Calu3 (cell line): ENCODE measurements at regions not wholly inside any gene's neighbourhood (a gene's known extent, or its start where the extent isn't known, plus 50 kb on each side); places are given as distances from the start of the nearest gene placed in this dataset.

Experiments
- BruUV-seq: library from RNA; stranded (reverse); fragments of 400-500 nt; replicated peaks from 2 replicates; lab custom pipeline; 2021; lab: Mats Ljungman, UMichigan
- CTCF ChIA-PET: fragments of 300-600 bp; sonication (Branson Sonifier 250); formaldehyde crosslinking; loops from one replicate; lab custom pipeline; 2022; ENCODE audit warnings: antibody characterized with exemption; lab: Charles Lee
- DNase-seq: peaks from one replicate; pipeline ENCODE4 v3.0.0; 2022
- H3K27ac Mint-ChIP-seq: one replicate; pipeline ENCODE4 v1.8.0; 2022; ENCODE audit warnings: mixed read lengths; ENCODE audit not compliant: unreplicated experiment
- H3K27me3 Mint-ChIP-seq: one replicate; pipeline ENCODE4 v1.8.0; 2022; ENCODE audit warnings: mixed read lengths; ENCODE audit not compliant: unreplicated experiment
- H3K36me3 Mint-ChIP-seq: one replicate; pipeline ENCODE4 v1.8.0; 2022; ENCODE audit warnings: mild to moderate bottlenecking, moderate library complexity, mixed read lengths; ENCODE audit not compliant: insufficient read depth, unreplicated experiment
- H3K4me1 Mint-ChIP-seq: one replicate; pipeline ENCODE4 v1.8.0; 2022; ENCODE audit warnings: mild to moderate bottlenecking, low read depth, mixed read lengths; ENCODE audit not compliant: unreplicated experiment
- H3K4me3 Mint-ChIP-seq: one replicate; pipeline ENCODE4 v1.8.0; 2022; ENCODE audit warnings: mild to moderate bottlenecking, low read depth, moderate library complexity, mixed read lengths; ENCODE audit not compliant: unreplicated experiment
- H3K9me3 Mint-ChIP-seq: one replicate; pipeline ENCODE4 v1.8.0; 2022; ENCODE audit warnings: low read depth, mixed read lengths; ENCODE audit not compliant: unreplicated experiment
- intact Hi-C: fragments of 100-400 bp; cut with micrococcal nuclease; formaldehyde crosslinking; loops from one replicate; pipeline ENCODE4 v1.10.0; 2022; ENCODE audit not compliant: unreplicated experiment
- TF ChIP-seq, protein P1 (sequence below): fragments of 200-600 bp; IDR thresholded peaks from one replicate; pipeline ENCODE4 v1.8.0; 2022; ENCODE audit warnings: antibody characterized with exemption; ENCODE audit not compliant: unreplicated experiment

DNA sequence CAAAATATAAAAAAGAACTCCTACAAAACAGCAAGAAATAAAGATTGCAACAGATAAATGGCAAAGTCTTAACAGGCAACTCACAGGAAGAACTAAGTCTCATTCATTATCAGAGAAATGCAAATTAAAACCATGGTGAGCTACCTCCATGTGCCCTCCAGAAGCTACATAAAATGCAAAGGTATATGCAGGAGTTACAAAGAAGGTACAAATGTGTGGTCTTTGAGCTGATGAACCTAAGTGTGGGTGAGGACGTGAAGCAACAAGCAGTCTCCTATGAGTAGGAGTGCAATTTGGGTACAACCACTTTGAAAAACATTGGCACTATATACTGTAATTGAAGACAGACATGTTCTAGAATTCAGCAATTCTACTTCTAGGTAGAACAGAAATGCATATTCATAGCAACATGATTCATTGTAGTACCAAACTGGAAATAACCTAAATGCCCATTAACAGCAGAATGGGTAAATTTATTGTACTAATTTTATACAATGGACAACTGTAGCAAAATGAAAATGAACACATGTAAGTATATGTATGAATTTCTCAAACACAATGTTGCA lies 61.6 kb upstream of the KCNMA1 start:
- BruUV-seq = no TSS peak
- H3K4me1 Mint-ChIP-seq = peaks cover 8% of the 10 kb centered on the region
- intact Hi-C loops = no loop called here
- no peaks in the 10 kb centered on the region for H3K27me3 Mint-ChIP-seq
- no peak overlapping the region for H3K4me3 Mint-ChIP-seq
- TF ChIP-seq, protein P1, sequence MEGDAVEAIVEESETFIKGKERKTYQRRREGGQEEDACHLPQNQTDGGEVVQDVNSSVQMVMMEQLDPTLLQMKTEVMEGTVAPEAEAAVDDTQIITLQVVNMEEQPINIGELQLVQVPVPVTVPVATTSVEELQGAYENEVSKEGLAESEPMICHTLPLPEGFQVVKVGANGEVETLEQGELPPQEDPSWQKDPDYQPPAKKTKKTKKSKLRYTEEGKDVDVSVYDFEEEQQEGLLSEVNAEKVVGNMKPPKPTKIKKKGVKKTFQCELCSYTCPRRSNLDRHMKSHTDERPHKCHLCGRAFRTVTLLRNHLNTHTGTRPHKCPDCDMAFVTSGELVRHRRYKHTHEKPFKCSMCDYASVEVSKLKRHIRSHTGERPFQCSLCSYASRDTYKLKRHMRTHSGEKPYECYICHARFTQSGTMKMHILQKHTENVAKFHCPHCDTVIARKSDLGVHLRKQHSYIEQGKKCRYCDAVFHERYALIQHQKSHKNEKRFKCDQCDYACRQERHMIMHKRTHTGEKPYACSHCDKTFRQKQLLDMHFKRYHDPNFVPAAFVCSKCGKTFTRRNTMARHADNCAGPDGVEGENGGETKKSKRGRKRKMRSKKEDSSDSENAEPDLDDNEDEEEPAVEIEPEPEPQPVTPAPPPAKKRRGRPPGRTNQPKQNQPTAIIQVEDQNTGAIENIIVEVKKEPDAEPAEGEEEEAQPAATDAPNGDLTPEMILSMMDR = no peak
- no peak for DNase-seq
- H3K27ac Mint-ChIP-seq = no peak overlapping the region
- no peaks in the 10 kb centered on the region for H3K9me3 Mint-ChIP-seq
- H3K36me3 Mint-ChIP-seq = no peaks in the 10 kb centered on the region
- CTCF ChIA-PET = interaction anchor here (0.7 kb wide), 1 partner anchor 8 kb away, joined by 3 read pairs; no protein-coding TSS in a partner anchor

DNA sequence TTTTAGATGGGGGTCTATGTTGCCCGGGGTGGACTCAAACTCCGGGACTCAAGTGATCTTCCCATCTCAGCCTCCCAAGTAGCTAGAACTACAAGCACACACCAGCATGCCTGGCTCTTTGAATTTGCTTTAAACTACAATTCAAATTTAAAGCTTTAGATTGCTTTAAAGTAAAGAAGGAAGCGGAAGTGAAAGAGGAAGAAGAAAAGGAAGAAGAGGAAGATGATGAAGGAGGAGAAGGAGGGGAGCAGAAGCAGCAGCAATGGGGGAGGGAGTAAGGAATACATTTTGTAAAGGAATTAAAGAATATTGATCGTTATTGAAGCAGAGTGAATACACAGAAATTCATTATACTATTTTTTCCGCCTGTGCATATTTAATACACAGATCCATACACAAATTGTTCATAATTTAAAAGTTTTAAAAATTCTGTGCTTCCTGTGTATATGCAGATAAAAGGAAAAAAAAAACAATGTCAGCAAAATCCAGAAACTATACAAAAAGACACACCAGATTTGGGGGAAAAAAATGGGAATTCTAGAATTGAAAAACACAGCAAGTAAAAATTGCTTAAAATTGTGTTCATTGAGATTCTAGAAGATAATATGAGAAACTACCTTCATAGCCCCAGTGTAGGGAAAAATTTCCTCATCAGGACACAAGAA lies 60.8 kb upstream of the KCNMA1 start:
- no peak for DNase-seq
- Mint-ChIP-seq H3K36me3 (no peaks in the 10 kb centered on the region), H3K27ac (no peak overlapping the region), H3K4me1 (peaks cover 8% of the 10 kb centered on the region), H3K27me3 (no peaks in the 10 kb centered on the region), H3K9me3 (no peaks in the 10 kb centered on the region), H3K4me3 (no peak overlapping the region)
- TF ChIP-seq, protein P1 = no peak
- CTCF ChIA-PET = interaction anchor here (0.7 kb wide), 1 partner anchor 9 kb away, joined by 3 read pairs; no protein-coding TSS in a partner anchor
- intact Hi-C loops = no loop called here
- BruUV-seq = no TSS peak

DNA sequence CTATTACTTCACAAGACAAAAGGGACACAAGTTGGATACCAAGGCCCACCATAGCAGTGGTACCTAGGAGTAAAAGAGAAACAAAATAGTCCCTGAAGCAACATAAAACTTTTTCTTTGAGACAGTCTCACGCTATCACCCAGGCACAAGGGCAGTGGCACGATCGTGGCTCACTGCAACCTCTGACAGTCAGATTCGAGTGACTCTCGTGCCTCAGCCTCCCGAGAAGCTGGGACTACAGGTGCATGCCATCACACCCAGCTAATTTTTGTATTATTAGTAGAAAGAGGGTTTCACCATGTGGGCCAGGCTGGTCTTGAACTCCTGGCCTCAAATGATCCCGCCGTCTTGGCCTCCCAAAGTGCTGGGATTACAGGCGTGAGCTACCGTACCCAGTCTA lies 59.0 kb upstream of the KCNMA1 start:
- Mint-ChIP-seq H3K9me3 (no peaks in the 10 kb centered on the region), H3K4me3 (no peak overlapping the region), H3K4me1 (peaks cover 8% of the 10 kb centered on the region), H3K27ac (no peak overlapping the region), H3K27me3 (no peaks in the 10 kb centered on the region), H3K36me3 (no peaks in the 10 kb centered on the region)
- TF ChIP-seq, protein P1 = no peak
- intact Hi-C loops = no loop called here
- no TSS peak for BruUV-seq
- DNase-seq = no peak
- CTCF ChIA-PET = interaction anchor here (1.7 kb wide), 1 partner anchor 15 kb away, joined by 4 read pairs; no protein-coding TSS in a partner anchor

DNA sequence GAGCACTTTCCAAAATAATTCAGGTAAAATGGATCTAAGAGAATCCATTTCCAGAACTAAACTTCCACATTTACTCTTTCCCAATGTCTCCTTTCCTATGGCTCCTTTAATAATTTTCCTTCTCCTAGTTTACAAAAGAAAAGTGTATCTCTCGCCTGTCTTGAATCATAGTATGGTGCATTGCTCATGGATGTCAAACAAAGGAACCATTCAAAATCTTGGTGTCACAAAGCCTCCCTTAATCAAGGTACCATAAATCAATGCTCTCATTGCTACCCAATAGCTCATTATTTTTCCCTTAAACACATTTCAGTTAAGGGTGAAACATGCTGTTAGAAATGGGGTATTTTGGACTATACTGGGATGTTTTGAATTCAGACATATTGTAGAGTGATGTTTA lies 57.6 kb upstream of the KCNMA1 start:
- no peaks in the 10 kb centered on the region for H3K9me3 Mint-ChIP-seq
- no peaks in the 10 kb centered on the region for H3K36me3 Mint-ChIP-seq
- H3K27ac Mint-ChIP-seq = no peak overlapping the region
- no TSS peak for BruUV-seq
- H3K4me1 Mint-ChIP-seq = peaks cover 8% of the 10 kb centered on the region
- H3K27me3 Mint-ChIP-seq = no peaks in the 10 kb centered on the region
- no peak for DNase-seq
- CTCF ChIA-PET = interaction anchor here (0.6 to 1.6 kb wide), 6 partner anchors 12 to 535 kb away, joined by 3 to 4 read pairs (median 3); no protein-coding TSS in a partner anchor
- TF ChIP-seq, protein P1 = no peak
- no peak overlapping the region for H3K4me3 Mint-ChIP-seq
- intact Hi-C loops = no loop called here
